ENCODE measurements at regions not wholly inside any gene's neighbourhood (a gene's known extent, or its start where the extent isn't known, plus 50 kb on each side); places are given as distances from the start of the nearest gene placed in this dataset.

GRCh38 chr7:121450631-121451198 lies 54.6 kb upstream of the FAM3C start:
- H3K27ac ChIP-seq, result no peak overlapping the region
- no peak for TF ChIP-seq POLR2AphosphoS5 (IDR thresholded peaks at IDR 0.05)
- TF ChIP-seq POLR2A (IDR thresholded peaks at IDR 0.05), result no peak
- TF ChIP-seq CTCF (IDR thresholded peaks at IDR 0.05), result no peak
- WGBS, result 82% methylated on average over 2 of the region's 2 CpGs

DNA sequence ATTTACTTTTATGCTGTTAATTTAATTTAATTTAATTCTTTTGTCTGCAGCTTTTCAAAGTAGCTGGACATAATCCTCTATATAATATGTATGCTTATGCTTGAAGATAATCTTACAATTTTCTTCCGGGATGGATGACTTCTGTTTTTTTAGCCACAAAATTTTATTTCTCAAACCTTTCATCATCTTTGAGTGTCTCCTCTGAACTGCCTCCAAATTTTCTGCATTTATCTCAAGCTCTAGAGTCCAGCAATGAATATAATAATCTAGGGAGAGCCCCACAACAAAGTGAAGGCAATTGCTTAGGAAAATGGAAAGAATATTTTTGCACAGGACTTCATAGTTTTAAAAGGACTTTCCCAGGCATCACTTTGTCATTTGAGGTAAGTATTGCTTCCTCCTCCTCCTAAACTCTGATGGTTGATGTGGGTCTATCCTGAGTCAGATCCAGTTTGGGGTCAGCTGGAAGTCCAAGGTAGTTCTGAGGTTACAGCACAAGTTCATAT lies 53.7 kb upstream of the FAM3C start:
- TF ChIP-seq POLR2AphosphoS5 (IDR thresholded peaks at IDR 0.05), result no peak
- no peak for TF ChIP-seq POLR2A (IDR thresholded peaks at IDR 0.05)
- no peak for TF ChIP-seq CTCF (IDR thresholded peaks at IDR 0.05)
- no peak overlapping the region for H3K27ac ChIP-seq
- H3K9me3 ChIP-seq, result no peaks in the 10 kb centered on the region
- no peak overlapping the region for H3K4me3 ChIP-seq
- WGBS, result 70% methylated on average over 1 of the region's 1 CpG
- H3K27me3 ChIP-seq (replicated peaks; ENCODE audit: insufficient read depth), result no peaks in the 10 kb centered on the region
- DNase-seq (ENCODE audit: low spot score), result no peak
- intact Hi-C loops (cut with DNase I), result no loop called here
- no peaks in the 10 kb centered on the region for H3K4me1 ChIP-seq (replicated peaks)
- no peaks in the 10 kb centered on the region for H3K36me3 ChIP-seq

More at GRCh38 chr7:121450631-121451198, 54.6 kb upstream of the FAM3C start:
- Histone ChIP-seq H3K9me3 (no peaks in the 10 kb centered on the region), H3K36me3 (no peaks in the 10 kb centered on the region), H3K4me3 (no peak overlapping the region), H3K4me1 (replicated peaks) (no peaks in the 10 kb centered on the region), H3K27me3 (replicated peaks; ENCODE audit: insufficient read depth) (no peaks in the 10 kb centered on the region)
- no peak for DNase-seq (ENCODE audit: low spot score)
- intact Hi-C loops (cut with DNase I), result no loop called here

- DNase-seq (ENCODE audit: low spot score), result no peak
- 77% methylated on average over 3 of the region's 3 CpGs for WGBS
Measured at GRCh38 chr7:121449329-121449728, 53.2 kb upstream of the FAM3C start.

GRCh38 chr7:121448429-121448828 lies 52.3 kb upstream of the FAM3C start:
- no peak for DNase-seq (ENCODE audit: low spot score)
- TF ChIP-seq POLR2AphosphoS5 (IDR thresholded peaks at IDR 0.05) (no peak), CTCF (IDR thresholded peaks at IDR 0.05) (no peak), POLR2A (IDR thresholded peaks at IDR 0.05) (no peak)
- 90% methylated on average over 11 of the region's 11 CpGs for WGBS
- Histone ChIP-seq H3K27me3 (replicated peaks; ENCODE audit: insufficient read depth) (no peaks in the 10 kb centered on the region), H3K4me3 (no peak overlapping the region), H3K9me3 (no peaks in the 10 kb centered on the region), H3K4me1 (replicated peaks) (no peaks in the 10 kb centered on the region), H3K36me3 (no peaks in the 10 kb centered on the region), H3K27ac (no peak overlapping the region)
- intact Hi-C loops (cut with DNase I), result no loop called here

More at GRCh38 chr7:121449329-121449728, 53.2 kb upstream of the FAM3C start:
- Histone ChIP-seq H3K36me3 (no peaks in the 10 kb centered on the region), H3K27ac (no peak overlapping the region), H3K9me3 (no peaks in the 10 kb centered on the region), H3K27me3 (replicated peaks; ENCODE audit: insufficient read depth) (no peaks in the 10 kb centered on the region), H3K4me3 (no peak overlapping the region), H3K4me1 (replicated peaks) (no peaks in the 10 kb centered on the region)
- TF ChIP-seq CTCF (IDR thresholded peaks at IDR 0.05), result no peak
- no peak for TF ChIP-seq POLR2AphosphoS5 (IDR thresholded peaks at IDR 0.05)
- no peak for TF ChIP-seq POLR2A (IDR thresholded peaks at IDR 0.05)
- intact Hi-C loops (cut with DNase I), result no loop called here

DNA sequence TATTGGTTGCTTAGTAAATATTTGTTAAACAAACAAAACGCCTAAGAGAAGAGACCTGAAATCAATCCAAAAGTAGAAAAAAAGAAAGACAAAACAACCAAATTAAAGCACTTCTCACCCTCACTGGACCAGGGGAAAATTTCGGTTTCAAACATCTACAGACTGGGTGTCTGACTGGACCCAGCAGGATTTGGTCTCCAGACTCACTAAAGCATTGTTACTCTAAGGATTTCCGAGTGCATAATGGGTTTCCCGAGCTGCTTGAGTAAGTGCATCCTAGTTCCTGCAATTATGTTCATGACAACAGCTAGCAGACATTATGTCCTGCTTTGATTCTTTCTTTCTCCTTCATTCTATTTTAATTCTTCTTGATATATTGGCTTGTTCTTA lies 51.8 kb upstream of the FAM3C start:
- Histone ChIP-seq H3K4me3 (no peak overlapping the region), H3K4me1 (replicated peaks) (no peaks in the 10 kb centered on the region), H3K36me3 (no peaks in the 10 kb centered on the region), H3K9me3 (no peaks in the 10 kb centered on the region), H3K27ac (no peak overlapping the region), H3K27me3 (replicated peaks; ENCODE audit: insufficient read depth) (no peaks in the 10 kb centered on the region)
- TF ChIP-seq POLR2AphosphoS5 (IDR thresholded peaks at IDR 0.05) (no peak), CTCF (IDR thresholded peaks at IDR 0.05) (no peak), POLR2A (IDR thresholded peaks at IDR 0.05) (no peak)
- WGBS, result 37% methylated on average over 4 of the region's 4 CpGs
- DNase-seq (ENCODE audit: low spot score), result no peak
- intact Hi-C loops (cut with DNase I), result no loop called here
